OCI-LY3 (cell line): ENCODE measurements at regions not wholly inside any gene's neighbourhood (a gene's known extent, or its start where the extent isn't known, plus 50 kb on each side); places are given as distances from the start of the nearest gene placed in this dataset.
"Not testable (repeated sequence)": the region's sequence is repeated elsewhere in the genome, so short reads cannot be mapped to it uniquely, and the experiment has no call there.

Source experiments
- CTCF ChIP-seq: fragments of 200-600, 300-600 bp; sonication (generic); IDR thresholded peaks from 2 replicates; pipeline ENCODE4 v1.5.1; 2014; ENCODE audit warnings: antibody characterized with exemption, low read length, low read depth
- EZH2phosphoT487 ChIP-seq: fragments of 200-600 bp; shearing (Covaris generic); IDR thresholded peaks from 2 replicates; pipeline ENCODE4 v1.6.1; 2018; ENCODE audit warnings: antibody characterized with exemption, mixed run types, low read depth

- TF ChIP-seq CTCF, EZH2phosphoT487: not testable (repeated sequence)
Measured at GRCh38 chr18:39206398-39207103, 1641.0 kb upstream of the CELF4 start.
